Mammary epithelial cell (primary cell): ENCODE measurements at regions not wholly inside any gene's neighbourhood (a gene's known extent, or its start where the extent isn't known, plus 50 kb on each side); places are given as distances from the start of the nearest gene placed in this dataset.

Experiments used
- EZH2 ChIP-seq: IDR thresholded peaks from 2 replicates; pipeline ENCODE4 v1.6.1; 2012; ENCODE audit warnings: low read length, inconsistent platforms, borderline replicate concordance
- TF ChIP-seq, protein P1 (sequence below), 2 donors: IDR thresholded peaks in 1 of 2; conservative IDR thresholded peaks in 1 of 2; 2 replicates each; pipeline ENCODE4 v1.5.1; 2011 to 2012; ENCODE audit warnings: inconsistent platforms in 2 of 2, low read length in 2 of 2, mild to moderate bottlenecking in 2 of 2, control low read depth in 1 of 2, low read depth in 1 of 2; ENCODE audit not compliant: insufficient read depth in 1 of 2; ENCODE audit errors: extremely low read depth in 1 of 2

DNA sequence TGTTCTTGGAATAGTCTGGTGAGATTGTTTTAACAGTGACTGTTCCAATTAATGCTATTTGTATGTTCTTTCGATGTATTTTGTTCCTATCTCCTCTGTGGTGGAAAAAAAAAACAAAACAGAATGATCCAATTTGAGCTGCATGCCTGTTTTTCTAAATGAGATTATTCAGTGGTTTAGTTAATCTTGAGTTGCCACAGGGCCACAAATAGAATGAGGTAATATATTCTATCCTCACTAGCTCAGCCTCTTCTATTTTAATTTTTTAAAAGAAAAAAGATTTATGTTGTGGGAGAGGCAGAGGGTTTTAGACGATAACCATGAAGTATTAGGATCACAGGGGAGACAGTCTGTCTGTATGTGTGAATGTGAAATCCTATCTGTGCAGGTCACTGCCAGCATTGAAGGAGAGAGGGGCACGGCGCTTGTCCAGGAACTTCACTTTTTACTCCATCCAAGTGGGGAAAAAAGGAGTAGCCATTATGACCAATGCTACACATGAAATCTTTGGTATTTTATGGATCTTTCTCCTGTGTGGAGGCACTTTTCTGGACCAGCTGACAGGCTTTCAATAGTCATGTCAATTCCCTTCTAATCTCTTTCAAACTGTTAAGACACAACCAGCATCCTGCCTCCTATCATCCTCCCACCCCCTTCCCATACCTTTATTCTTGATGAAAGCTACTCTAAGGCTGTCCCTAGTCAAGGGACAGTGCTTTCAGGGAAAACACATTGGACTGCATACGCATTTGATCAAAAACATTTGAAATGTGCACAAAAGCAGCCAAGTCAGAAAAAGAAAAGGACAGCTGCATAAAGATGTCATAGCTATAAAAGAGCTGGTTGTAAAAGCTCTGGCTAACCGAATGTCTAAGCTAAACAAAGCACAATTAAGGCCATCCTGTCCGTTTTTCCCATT is 1063.8 kb upstream of the INTU start:
- TF ChIP-seq, protein P1, sequence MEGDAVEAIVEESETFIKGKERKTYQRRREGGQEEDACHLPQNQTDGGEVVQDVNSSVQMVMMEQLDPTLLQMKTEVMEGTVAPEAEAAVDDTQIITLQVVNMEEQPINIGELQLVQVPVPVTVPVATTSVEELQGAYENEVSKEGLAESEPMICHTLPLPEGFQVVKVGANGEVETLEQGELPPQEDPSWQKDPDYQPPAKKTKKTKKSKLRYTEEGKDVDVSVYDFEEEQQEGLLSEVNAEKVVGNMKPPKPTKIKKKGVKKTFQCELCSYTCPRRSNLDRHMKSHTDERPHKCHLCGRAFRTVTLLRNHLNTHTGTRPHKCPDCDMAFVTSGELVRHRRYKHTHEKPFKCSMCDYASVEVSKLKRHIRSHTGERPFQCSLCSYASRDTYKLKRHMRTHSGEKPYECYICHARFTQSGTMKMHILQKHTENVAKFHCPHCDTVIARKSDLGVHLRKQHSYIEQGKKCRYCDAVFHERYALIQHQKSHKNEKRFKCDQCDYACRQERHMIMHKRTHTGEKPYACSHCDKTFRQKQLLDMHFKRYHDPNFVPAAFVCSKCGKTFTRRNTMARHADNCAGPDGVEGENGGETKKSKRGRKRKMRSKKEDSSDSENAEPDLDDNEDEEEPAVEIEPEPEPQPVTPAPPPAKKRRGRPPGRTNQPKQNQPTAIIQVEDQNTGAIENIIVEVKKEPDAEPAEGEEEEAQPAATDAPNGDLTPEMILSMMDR (conservative IDR thresholded peaks at IDR 0.05 in 1 of 2, IDR thresholded peaks at IDR 0.05 in 1 of 2; ENCODE audit: extremely low read depth in 1 of 2, insufficient read depth in 1 of 2, low read depth in 1 of 2, low read length in 2 of 2) = no peak
- TF ChIP-seq EZH2 = no peak
